ENCODE measurements at regions not wholly inside any gene's neighbourhood (a gene's known extent, or its start where the extent isn't known, plus 50 kb on each side); places are given as distances from the start of the nearest gene placed in this dataset.

DNA sequence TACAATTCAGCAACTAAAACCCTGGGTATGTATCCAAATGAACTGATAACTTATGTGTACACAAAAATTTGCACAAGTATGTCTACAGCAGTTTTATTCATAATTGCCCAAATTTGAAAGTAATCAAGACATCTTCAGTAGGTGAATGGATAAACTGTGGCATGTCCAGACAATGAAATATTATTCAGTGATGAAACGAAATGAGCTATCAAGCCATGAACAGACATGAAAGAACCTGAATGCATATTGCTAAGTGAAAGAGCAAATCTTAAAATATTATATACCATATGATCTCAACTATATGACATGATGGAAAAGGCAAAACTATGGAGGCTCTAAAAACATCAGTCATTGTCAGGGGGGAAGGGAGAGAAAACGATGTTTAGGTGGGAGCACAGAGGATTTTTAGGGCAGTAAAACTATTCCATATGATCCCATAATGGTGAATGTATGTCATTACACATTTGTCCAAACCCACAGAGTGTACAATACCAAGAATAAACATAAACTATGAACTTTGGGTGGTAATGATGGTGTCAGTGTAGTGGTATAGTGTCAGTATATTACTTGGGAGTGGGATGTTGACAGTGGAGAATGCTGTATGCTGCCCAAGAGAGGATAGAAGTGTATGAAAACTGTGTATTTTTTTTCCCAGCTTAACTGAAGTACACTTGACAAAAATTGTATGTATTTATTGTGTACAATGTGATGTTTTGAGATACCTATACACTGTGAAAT, 92.8 kb upstream of the PPP2R5A start:
- intact Hi-C loops (cut with micrococcal nuclease) (no loop called here), in situ Hi-C loops (cut with MboI) (no loop called here)
- Histone ChIP-seq H3K4me3 (no peak overlapping the region), H3K9me1 (ENCODE audit: control insufficient read depth, insufficient read depth, low read length) (no peaks in the 10 kb centered on the region), H3K27me3 (ENCODE audit: control insufficient read depth in 2 of 2, insufficient read depth in 2 of 2, low read length in 2 of 2) (no peaks in the 10 kb centered on the region), H3K4me1 (replicated peaks in 1 of 2; ENCODE audit: control insufficient read depth in 2 of 2, insufficient read depth in 2 of 2, low read length in 2 of 2) (peaks cover 0 to 4% of the 10 kb centered on the region in 2 experiments; a peak in 2 of 5 replicates), H3K27ac (ENCODE audit: extremely low read depth, low read depth, low read length) (no peak overlapping the region), H3K4me2 (ENCODE audit: insufficient read depth, low read length) (no peak overlapping the region), H3K36me3 (ENCODE audit: control insufficient read depth, insufficient read depth, low read length) (no peaks in the 10 kb centered on the region), H3K9ac (ENCODE audit: insufficient read depth in 1 of 2, low read depth in 2 of 2, low read length in 2 of 2) (no peak overlapping the region), H2AFZ (ENCODE audit: low read depth, low read length) (no peak overlapping the region), H3K79me2 (ENCODE audit: control insufficient read depth, insufficient read depth, low read length) (no peaks in the 10 kb centered on the region), H3K9me3 (replicated peaks; ENCODE audit: control insufficient read depth, insufficient read depth, low read depth, low read length) (no peaks in the 10 kb centered on the region), H4K20me1 (replicated peaks; ENCODE audit: control insufficient read depth, insufficient read depth, low read length) (no peaks in the 10 kb centered on the region)
- CTCF ChIA-PET (ENCODE audit: low intra/inter-chr PET ratio): no interaction called here
- peak; percentile 6 for TF ChIP-seq MEIS2 (IDR thresholded peaks at IDR 0.05; ENCODE audit: partially characterized antibody)
- no peak for TF ChIP-seq ZNF518B (CRISPR knock-in tag; IDR thresholded peaks at IDR 0.05)
- FAIRE-seq (no peak), DNase-seq (ENCODE audit: extremely low read depth in 1 of 4, low spot score in 3 of 4) (no peak), ATAC-seq (no peak)
- BruUV-seq (replicated peaks): no TSS peak
- WGBS (ENCODE audit: insufficient coverage, low coverage, missing lambda C conversion rate): 7% methylated on average over 2 of the region's 2 CpGs
- POLR2A ChIA-PET: interaction anchor here (0.5 kb wide), 1 partner anchor 10 kb away, joined by 4 read pairs; no protein-coding TSS in a partner anchor
